ENCODE measurements at regions not wholly inside any gene's neighbourhood (a gene's known extent, or its start where the extent isn't known, plus 50 kb on each side); places are given as distances from the start of the nearest gene placed in this dataset.

- H3K4me2 ChIP-seq (ENCODE audit: low read length), result no peak overlapping the region
- H3K9me3 ChIP-seq (ENCODE audit: control insufficient read depth, insufficient read depth, low read length), result no peaks in the 10 kb centered on the region; the same call in 1 of the 2 replicates
- no peaks in the 10 kb centered on the region for H3K27me3 ChIP-seq (ENCODE audit: control insufficient read depth, low read length)
- H3K79me2 ChIP-seq (ENCODE audit: control insufficient read depth, low read length), result no peaks in the 10 kb centered on the region
- no peaks in the 10 kb centered on the region for H3K9me2 ChIP-seq (replicated peaks; ENCODE audit: control insufficient read depth, low read length)
- H3K27ac ChIP-seq (ENCODE audit: low read depth, low read length), result no peak overlapping the region
- TF ChIP-seq, protein P1, sequence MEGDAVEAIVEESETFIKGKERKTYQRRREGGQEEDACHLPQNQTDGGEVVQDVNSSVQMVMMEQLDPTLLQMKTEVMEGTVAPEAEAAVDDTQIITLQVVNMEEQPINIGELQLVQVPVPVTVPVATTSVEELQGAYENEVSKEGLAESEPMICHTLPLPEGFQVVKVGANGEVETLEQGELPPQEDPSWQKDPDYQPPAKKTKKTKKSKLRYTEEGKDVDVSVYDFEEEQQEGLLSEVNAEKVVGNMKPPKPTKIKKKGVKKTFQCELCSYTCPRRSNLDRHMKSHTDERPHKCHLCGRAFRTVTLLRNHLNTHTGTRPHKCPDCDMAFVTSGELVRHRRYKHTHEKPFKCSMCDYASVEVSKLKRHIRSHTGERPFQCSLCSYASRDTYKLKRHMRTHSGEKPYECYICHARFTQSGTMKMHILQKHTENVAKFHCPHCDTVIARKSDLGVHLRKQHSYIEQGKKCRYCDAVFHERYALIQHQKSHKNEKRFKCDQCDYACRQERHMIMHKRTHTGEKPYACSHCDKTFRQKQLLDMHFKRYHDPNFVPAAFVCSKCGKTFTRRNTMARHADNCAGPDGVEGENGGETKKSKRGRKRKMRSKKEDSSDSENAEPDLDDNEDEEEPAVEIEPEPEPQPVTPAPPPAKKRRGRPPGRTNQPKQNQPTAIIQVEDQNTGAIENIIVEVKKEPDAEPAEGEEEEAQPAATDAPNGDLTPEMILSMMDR (IDR thresholded peaks at IDR 0.05; ENCODE audit: low read depth, low read length, poor library complexity, severe bottlenecking), result no peak
- no peak for TF ChIP-seq EZH2phosphoT487 (IDR thresholded peaks at IDR 0.05; ENCODE audit: borderline replicate concordance, low read length)
- no peaks in the 10 kb centered on the region for H3K4me1 ChIP-seq (ENCODE audit: control insufficient read depth, low read length)
- H3F3A ChIP-seq (ENCODE audit: control insufficient read depth, insufficient read depth), result no peaks in the 10 kb centered on the region
- H4K20me1 ChIP-seq (ENCODE audit: control insufficient read depth, insufficient read depth, low read depth, low read length), result no peaks in the 10 kb centered on the region
- H3K36me3 ChIP-seq (ENCODE audit: control insufficient read depth, low read length), result no peaks in the 10 kb centered on the region
- no peak overlapping the region for H3K4me3 ChIP-seq (ENCODE audit: low read length)
Measured at GRCh38 chr1:190595438-190595837, 117.8 kb upstream of the BRINP3 start.

DNA sequence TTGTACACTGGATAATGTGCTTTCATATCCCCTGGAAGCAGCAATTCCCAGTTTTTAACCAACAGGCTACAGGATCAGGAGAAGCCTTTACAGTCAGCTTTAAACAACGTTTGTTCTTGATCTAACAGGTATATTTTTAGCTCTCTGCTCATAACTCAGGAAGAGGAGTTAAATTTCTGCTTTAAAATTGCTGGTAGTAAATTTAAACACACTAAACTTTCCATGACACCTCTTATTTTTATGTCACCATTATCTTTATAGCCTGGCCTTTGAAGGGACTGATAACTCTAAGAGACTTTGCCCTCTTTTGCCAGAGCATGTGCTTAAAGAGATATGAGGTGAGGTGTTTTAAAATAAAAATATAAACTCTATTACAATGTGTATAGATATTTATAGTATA, 119.6 kb upstream of the BRINP3 start:
- Histone ChIP-seq H3K79me2 (ENCODE audit: control insufficient read depth, low read length) (no peaks in the 10 kb centered on the region), H3K36me3 (ENCODE audit: control insufficient read depth, low read length) (no peaks in the 10 kb centered on the region), H3K4me3 (ENCODE audit: low read length) (no peak overlapping the region), H3K4me1 (ENCODE audit: control insufficient read depth, low read length) (no peaks in the 10 kb centered on the region), H3K9me3 (ENCODE audit: control insufficient read depth, insufficient read depth, low read length) (no peaks in the 10 kb centered on the region), H4K20me1 (ENCODE audit: control insufficient read depth, insufficient read depth, low read depth, low read length) (no peaks in the 10 kb centered on the region), H3K9me2 (replicated peaks; ENCODE audit: control insufficient read depth, low read length) (no peaks in the 10 kb centered on the region), H3K27me3 (ENCODE audit: control insufficient read depth, low read length) (no peaks in the 10 kb centered on the region), H3K4me2 (ENCODE audit: low read length) (no peak overlapping the region), H3F3A (ENCODE audit: control insufficient read depth, insufficient read depth) (no peaks in the 10 kb centered on the region), H3K27ac (ENCODE audit: low read depth, low read length) (no peak overlapping the region)
- TF ChIP-seq, protein P1 (IDR thresholded peaks at IDR 0.05; ENCODE audit: low read depth, low read length, poor library complexity, severe bottlenecking), result no peak
- no peak for TF ChIP-seq EZH2phosphoT487 (IDR thresholded peaks at IDR 0.05; ENCODE audit: borderline replicate concordance, low read length)

DNA sequence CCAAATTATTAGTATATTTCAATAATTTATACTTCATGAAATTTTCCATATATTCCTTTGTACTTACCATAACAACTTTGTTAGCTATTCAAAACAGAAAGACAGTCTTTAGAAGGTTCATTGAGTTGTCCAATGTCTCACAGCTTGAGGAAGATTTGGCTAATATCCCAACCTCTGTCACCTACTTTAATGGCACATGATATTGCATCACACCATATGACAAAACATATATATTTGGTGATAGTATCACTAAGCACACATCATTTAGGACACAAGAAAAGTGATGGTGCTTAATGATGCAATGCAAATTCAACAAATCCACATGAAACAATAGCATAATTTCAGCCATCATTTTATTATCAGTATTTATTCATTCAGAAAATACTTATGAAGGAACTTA, 122.0 kb upstream of the BRINP3 start:
- Histone ChIP-seq H3K36me3 (ENCODE audit: control insufficient read depth, low read length) (no peaks in the 10 kb centered on the region), H3F3A (ENCODE audit: control insufficient read depth, insufficient read depth) (no peaks in the 10 kb centered on the region), H3K9me2 (replicated peaks; ENCODE audit: control insufficient read depth, low read length) (no peaks in the 10 kb centered on the region), H4K20me1 (ENCODE audit: control insufficient read depth, insufficient read depth, low read depth, low read length) (no peaks in the 10 kb centered on the region), H3K9me3 (ENCODE audit: control insufficient read depth, insufficient read depth, low read length) (no peaks in the 10 kb centered on the region), H3K4me2 (ENCODE audit: low read length) (no peak overlapping the region), H3K79me2 (ENCODE audit: control insufficient read depth, low read length) (no peaks in the 10 kb centered on the region), H3K4me1 (ENCODE audit: control insufficient read depth, low read length) (no peaks in the 10 kb centered on the region), H3K27ac (ENCODE audit: low read depth, low read length) (no peak overlapping the region), H3K4me3 (ENCODE audit: low read length) (no peak overlapping the region), H3K27me3 (ENCODE audit: control insufficient read depth, low read length) (no peaks in the 10 kb centered on the region)
- TF ChIP-seq, protein P1 (IDR thresholded peaks at IDR 0.05; ENCODE audit: low read depth, low read length, poor library complexity, severe bottlenecking), result no peak
- TF ChIP-seq EZH2phosphoT487 (IDR thresholded peaks at IDR 0.05; ENCODE audit: borderline replicate concordance, low read length), result no peak

- Histone ChIP-seq H3F3A (ENCODE audit: control insufficient read depth, insufficient read depth) (no peaks in the 10 kb centered on the region), H3K9me2 (replicated peaks; ENCODE audit: control insufficient read depth, low read length) (no peaks in the 10 kb centered on the region), H3K4me2 (ENCODE audit: low read length) (no peak overlapping the region), H3K4me3 (ENCODE audit: low read length) (no peak overlapping the region), H4K20me1 (ENCODE audit: control insufficient read depth, insufficient read depth, low read depth, low read length) (no peaks in the 10 kb centered on the region), H3K4me1 (ENCODE audit: control insufficient read depth, low read length) (no peaks in the 10 kb centered on the region), H3K79me2 (ENCODE audit: control insufficient read depth, low read length) (no peaks in the 10 kb centered on the region), H3K27ac (ENCODE audit: low read depth, low read length) (no peak overlapping the region), H3K9me3 (ENCODE audit: control insufficient read depth, insufficient read depth, low read length) (no peaks in the 10 kb centered on the region), H3K36me3 (ENCODE audit: control insufficient read depth, low read length) (no peaks in the 10 kb centered on the region), H3K27me3 (ENCODE audit: control insufficient read depth, low read length) (no peaks in the 10 kb centered on the region)
- TF ChIP-seq, protein P1 (IDR thresholded peaks at IDR 0.05; ENCODE audit: low read depth, low read length, poor library complexity, severe bottlenecking), result no peak
- no peak for TF ChIP-seq EZH2phosphoT487 (IDR thresholded peaks at IDR 0.05; ENCODE audit: borderline replicate concordance, low read length)
Measured at GRCh38 chr1:190602325-190602724, 124.7 kb upstream of the BRINP3 start.
